HG03354 (cell line): ENCODE measurements at regions not wholly inside any gene's neighbourhood (a gene's known extent, or its start where the extent isn't known, plus 50 kb on each side); places are given as distances from the start of the nearest gene placed in this dataset.

ENCODE experiments used
- ATAC-seq: cut with Tn5 transposase; IDR thresholded peaks from one replicate; pipeline ENCODE4 v1.9.1; 2021; ENCODE audit warnings: mild to moderate bottlenecking; ENCODE audit not compliant: unreplicated experiment, poor library complexity, severe bottlenecking

GRCh38 chr2:123127236-123127635 lies 897.9 kb upstream of the CNTNAP5 start:
- no peak for ATAC-seq

- no peak for ATAC-seq
Measured at GRCh38 chr2:123128951-123129350, 896.1 kb upstream of the CNTNAP5 start.

DNA sequence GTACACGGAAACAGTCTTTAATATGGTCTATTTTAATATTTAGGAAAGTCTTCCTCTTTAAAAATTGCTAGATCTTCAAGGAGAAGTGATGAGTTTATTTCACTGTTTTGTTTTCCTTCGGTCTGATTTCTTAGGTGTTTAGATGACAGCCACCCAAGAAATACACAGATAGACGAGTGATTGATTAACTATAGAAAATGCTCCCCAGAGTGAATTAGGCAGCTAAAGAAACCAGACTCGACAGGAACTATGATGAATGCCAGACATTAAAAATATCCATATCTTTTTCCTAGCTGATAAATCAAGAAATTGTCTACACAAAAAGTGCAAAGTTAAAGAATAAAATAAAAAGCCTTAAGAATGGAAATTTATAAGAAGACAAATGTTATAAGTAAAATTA lies 888.7 kb upstream of the CNTNAP5 start:
- ATAC-seq: no peak

DNA sequence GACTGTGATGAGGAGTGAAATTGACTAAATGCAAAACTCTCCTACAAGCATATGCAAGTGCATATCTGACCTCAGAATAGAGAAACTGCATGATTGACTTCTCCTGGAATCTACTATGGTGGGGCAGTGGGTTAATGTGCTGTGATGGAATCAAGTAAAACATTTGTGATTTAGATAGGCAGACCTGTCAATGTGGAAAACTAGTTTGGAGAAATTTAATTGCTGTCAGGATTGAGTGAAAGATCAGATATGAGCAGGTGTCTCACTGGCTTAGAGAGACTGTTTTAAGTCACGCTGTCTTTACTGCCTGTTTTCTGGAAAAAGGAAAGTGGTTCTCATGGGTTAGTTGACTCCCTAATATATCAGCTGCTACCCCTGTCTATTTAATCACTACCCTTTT lies 881.0 kb upstream of the CNTNAP5 start:
- ATAC-seq: no peak

- no peak for ATAC-seq
Measured at GRCh38 chr2:123153041-123153440, 872.0 kb upstream of the CNTNAP5 start.

GRCh38 chr2:123154195-123154594 lies 870.9 kb upstream of the CNTNAP5 start:
- no peak for ATAC-seq

DNA sequence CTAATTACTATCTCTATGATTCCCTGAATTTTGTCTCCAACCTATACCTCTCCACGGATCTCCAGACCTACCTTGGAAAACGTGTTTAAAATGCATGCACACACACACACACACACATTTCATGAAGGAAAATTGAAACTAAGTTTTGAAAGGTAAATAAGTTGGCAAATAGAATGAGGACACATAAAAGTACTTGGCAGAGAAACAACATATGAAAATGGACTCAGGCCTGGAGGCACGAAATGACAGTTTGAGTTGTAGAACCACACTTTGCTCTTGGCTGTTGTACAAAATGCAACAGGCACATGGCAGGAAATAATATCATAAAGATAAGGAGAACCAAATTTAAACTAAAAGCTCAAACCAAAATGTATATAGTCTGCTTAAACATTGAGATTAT lies 868.1 kb upstream of the CNTNAP5 start:
- ATAC-seq: no peak

- no peak for ATAC-seq
Measured at GRCh38 chr2:123162400-123163016, 862.6 kb upstream of the CNTNAP5 start.

GRCh38 chr2:123163398-123163797 lies 861.7 kb upstream of the CNTNAP5 start:
- no peak for ATAC-seq

DNA sequence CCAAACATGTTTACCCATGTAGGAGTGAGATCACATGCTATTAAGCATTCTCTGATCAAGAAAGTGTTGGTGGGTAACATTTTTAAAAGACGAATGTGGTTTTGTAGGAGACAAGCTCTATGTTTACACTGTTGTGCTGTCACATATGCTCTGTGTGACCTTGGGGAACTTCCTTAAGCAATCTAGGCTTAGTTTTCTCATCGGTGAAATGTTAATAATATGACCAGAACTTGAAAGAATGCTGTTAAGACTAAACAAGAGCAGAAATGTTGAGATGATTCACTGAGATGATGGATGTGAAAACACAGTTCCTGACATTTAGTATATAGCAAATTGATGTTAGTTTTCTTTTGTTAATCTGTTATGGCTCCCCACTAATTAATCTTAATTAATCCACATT lies 860.9 kb upstream of the CNTNAP5 start:
- no peak for ATAC-seq

DNA sequence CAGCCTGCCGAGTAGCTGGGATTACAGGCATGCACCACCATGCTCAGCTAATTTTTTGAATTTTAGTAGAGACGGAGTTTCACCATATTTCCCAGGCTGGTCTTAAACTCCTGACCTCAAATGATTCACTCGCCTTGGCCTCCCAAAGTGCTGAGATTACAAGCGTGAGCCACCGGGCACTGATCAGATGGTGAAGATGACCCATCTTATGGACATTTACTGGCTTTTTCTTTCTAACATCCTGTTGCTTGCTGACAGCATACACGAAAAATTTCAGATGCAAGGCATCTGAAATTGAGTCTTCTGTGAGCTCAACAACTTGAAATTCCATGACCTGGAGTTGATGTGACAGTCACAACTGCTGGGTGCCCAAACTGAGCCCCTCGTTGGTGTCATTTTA lies 859.5 kb upstream of the CNTNAP5 start:
- ATAC-seq: no peak

- no peak for ATAC-seq
Measured at GRCh38 chr2:123179526-123179925, 845.6 kb upstream of the CNTNAP5 start.

DNA sequence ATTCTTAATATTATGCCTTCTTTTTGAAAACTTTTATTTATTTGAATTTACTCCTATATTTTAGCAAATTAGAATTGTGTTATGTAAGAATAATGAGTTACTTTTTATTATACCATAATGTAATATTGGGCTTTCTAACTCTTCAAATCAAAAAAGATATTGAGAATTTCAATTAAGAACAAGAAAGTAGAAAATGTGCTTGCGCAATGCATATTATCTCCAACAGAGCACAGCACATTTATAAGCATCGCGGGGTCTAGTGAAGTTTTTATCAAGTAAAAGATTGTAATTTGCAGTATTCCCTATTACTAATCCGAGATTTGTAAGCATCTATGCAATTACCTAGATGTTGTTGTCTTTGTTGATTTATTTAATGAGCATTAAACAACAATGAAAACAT lies 829.1 kb upstream of the CNTNAP5 start:
- ATAC-seq: no peak

DNA sequence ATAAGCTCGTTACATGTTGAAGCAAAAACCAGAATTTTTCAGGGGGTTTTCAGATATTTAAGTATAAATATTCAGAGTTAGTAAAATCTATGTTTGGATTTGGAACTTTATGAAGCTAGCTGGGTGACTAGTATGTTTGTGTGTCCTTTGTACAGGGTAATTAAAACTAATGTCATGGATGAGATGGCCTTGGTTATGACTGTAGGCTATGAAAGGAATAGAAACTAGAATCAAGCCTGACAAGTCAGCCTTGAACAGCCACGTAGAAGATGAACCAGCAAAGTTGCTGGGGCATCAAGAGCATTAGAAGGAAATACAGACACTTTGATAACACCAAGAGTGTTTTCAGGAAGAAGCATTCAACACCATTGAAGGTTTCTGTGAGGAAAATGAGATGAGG lies 825.1 kb upstream of the CNTNAP5 start:
- ATAC-seq: no peak

DNA sequence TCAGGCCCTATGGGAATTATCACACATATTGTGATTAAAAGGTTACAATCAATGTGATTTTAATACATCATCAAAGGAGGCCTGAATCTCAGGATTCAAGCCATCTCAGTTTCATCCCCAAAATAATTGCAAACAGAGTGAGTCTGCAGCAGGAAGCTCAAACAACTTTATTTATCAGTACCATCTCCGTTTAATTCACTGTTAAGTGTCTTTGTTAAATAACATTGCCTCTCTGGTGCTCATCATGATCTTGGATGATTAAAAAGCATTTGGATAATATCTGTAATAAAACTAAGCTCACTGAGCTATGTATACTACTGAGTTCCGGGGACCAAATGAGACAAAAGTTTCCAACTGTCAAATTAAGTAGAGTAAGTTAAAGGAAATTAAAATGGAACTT lies 817.8 kb upstream of the CNTNAP5 start:
- no peak for ATAC-seq

- ATAC-seq: no peak
Measured at GRCh38 chr2:123209202-123209601, 815.9 kb upstream of the CNTNAP5 start.

GRCh38 chr2:123211181-123211580 lies 813.9 kb upstream of the CNTNAP5 start:
- no peak for ATAC-seq

DNA sequence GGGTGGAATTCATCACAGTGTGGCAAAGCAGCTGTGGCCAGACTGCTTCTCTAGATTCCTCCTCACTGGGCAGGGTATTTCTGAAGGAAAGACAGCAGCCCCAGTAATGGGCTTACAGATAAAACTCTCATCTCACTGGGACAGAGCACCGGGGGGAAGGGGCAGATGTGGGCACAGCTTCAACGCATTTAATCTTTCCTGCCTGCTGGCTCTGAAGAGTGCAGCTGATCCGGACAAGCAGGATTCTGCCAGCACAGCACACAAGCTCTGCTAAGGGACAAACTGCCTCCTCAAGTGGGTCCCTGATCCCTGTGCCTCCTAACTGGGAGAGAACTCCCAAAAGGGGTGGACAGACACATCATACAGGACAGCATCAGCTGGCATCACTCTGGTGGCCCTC lies 779.9 kb upstream of the CNTNAP5 start:
- no peak for ATAC-seq

- no peak for ATAC-seq
Measured at GRCh38 chr2:123258877-123259539, 766.1 kb upstream of the CNTNAP5 start.

DNA sequence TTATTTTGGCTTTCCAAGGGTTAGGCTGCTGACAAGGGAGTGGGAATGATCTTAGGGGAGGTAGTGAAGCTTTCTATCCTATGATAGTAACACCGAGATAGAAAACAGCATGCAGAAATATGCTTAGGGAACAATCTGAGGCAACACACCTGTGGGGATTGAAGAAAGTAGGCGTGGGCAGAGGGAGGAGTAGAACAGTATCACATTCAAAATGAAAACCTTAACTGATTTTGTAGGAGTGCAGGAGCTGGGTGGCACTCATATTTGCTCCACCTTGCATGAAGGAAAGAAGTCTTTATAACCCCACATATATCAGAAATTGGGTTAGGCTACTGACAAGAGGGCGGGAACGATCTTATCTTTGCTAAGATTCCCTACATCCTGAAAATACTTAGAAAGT lies 762.2 kb upstream of the CNTNAP5 start:
- ATAC-seq: no peak

GRCh38 chr2:123283431-123283830 lies 741.7 kb upstream of the CNTNAP5 start:
- ATAC-seq: no peak

DNA sequence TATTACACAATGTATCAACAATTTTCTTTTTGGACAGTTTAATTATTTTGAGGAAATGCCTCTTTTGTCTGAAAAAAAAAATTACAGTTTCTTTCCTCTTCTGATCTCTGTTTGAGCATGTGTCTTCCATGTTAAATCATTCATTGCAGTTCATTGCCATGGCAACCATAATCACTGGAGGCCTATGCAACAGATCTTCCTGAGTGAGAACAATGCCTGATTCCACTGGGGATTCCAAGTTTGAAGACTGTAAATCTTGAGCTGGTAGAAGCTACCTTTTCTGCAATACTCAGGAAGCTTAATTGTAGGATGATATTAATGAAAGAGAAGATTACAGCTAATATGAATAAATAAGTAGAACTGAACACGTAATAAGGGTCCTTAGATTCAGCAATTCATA lies 721.4 kb upstream of the CNTNAP5 start:
- no peak for ATAC-seq
